ENCODE measurements at regions not wholly inside any gene's neighbourhood (a gene's known extent, or its start where the extent isn't known, plus 50 kb on each side); places are given as distances from the start of the nearest gene placed in this dataset.

- no peak overlapping the region for H3K27ac ChIP-seq
- ATAC-seq (no peak), DNase-seq (no peak)
- H3K27me3 ChIP-seq: no peaks in the 10 kb centered on the region
- no peaks in the 10 kb centered on the region for H3K4me1 ChIP-seq
- no peaks in the 10 kb centered on the region for H3K36me3 ChIP-seq
- intact Hi-C loops (cut with DNase I): no loop called here
- no peak for TF ChIP-seq CTCF (IDR thresholded peaks at IDR 0.05)
- H3K9me3 ChIP-seq: no peaks in the 10 kb centered on the region
- no peak overlapping the region for H3K4me3 ChIP-seq
Observed at GRCh38 chr3:80754969-80755368, 987.2 kb upstream of the ROBO1 start.

GRCh38 chr3:80753021-80753420 lies 985.2 kb upstream of the ROBO1 start:
- intact Hi-C loops (cut with DNase I): no loop called here
- no peak for DNase-seq
- no peak for ATAC-seq

GRCh38 chr3:80750637-80751036 lies 982.8 kb upstream of the ROBO1 start:
- no peak for TF ChIP-seq CTCF (IDR thresholded peaks at IDR 0.05)
- H3K27me3 ChIP-seq: no peaks in the 10 kb centered on the region
- H3K36me3 ChIP-seq: no peaks in the 10 kb centered on the region
- DNase-seq: no peak
- no peaks in the 10 kb centered on the region for H3K9me3 ChIP-seq
- H3K4me3 ChIP-seq: no peak overlapping the region
- no peak overlapping the region for H3K27ac ChIP-seq
- no peak for ATAC-seq
- intact Hi-C loops (cut with DNase I): no loop called here
- no peaks in the 10 kb centered on the region for H3K4me1 ChIP-seq

More at GRCh38 chr3:80753021-80753420, 985.2 kb upstream of the ROBO1 start:
- Histone ChIP-seq H3K4me1 (no peaks in the 10 kb centered on the region), H3K9me3 (no peaks in the 10 kb centered on the region), H3K4me3 (no peak overlapping the region), H3K36me3 (no peaks in the 10 kb centered on the region), H3K27me3 (no peaks in the 10 kb centered on the region), H3K27ac (no peak overlapping the region)
- TF ChIP-seq CTCF (IDR thresholded peaks at IDR 0.05): no peak

GRCh38 chr3:80734920-80735319 lies 967.1 kb upstream of the ROBO1 start:
- H3K27me3 ChIP-seq: no peaks in the 10 kb centered on the region
- no peak for TF ChIP-seq CTCF (IDR thresholded peaks at IDR 0.05)
- ATAC-seq: no peak
- no peaks in the 10 kb centered on the region for H3K36me3 ChIP-seq
- intact Hi-C loops (cut with DNase I): no loop called here
- no peak overlapping the region for H3K4me3 ChIP-seq
- H3K27ac ChIP-seq: no peak overlapping the region
- peaks cover 0 to 3% of the 10 kb centered on the region in 2 donors for H3K9me3 ChIP-seq
- no peak for DNase-seq
- no peaks in the 10 kb centered on the region for H3K4me1 ChIP-seq

- no peaks in the 10 kb centered on the region for H3K4me1 ChIP-seq
- H3K36me3 ChIP-seq: no peaks in the 10 kb centered on the region
- intact Hi-C loops (cut with DNase I): no loop called here
- H3K4me3 ChIP-seq: no peak overlapping the region
- DNase-seq: no peak
- H3K27ac ChIP-seq: no peak overlapping the region
- no peak for TF ChIP-seq CTCF (IDR thresholded peaks at IDR 0.05)
- H3K9me3 ChIP-seq: no peaks in the 10 kb centered on the region
- H3K27me3 ChIP-seq: no peaks in the 10 kb centered on the region
- no peak for ATAC-seq
Observed at GRCh38 chr3:80734483-80734882, 966.7 kb upstream of the ROBO1 start.
